ENCODE measurements at regions not wholly inside any gene's neighbourhood (a gene's known extent, or its start where the extent isn't known, plus 50 kb on each side); places are given as distances from the start of the nearest gene placed in this dataset.
A peak's percentile ranks its signal among the peaks of the same experiment; 100 is the strongest.

DNA sequence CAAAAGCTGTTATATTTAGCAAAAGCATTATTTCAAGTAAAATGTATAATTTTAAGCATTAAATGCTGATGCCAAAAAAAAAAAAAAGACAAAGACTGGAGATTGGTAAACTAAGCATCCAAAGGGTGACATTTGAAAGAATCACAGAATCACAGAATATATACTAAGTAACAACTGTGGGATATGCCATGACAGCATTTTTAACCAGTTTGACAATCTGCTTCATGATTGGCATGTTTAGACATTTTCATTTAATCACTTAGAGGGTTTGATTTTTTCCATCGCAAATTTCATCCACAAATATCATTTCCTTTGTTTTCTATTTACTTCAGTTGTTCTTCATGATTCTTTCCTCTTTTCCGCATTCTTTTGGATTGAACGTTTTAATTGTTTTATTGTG is 66.9 kb upstream of the TMEM18 start:
- no peak overlapping the region for H3K4me3 ChIP-seq (ENCODE audit: control insufficient read depth, low read depth, low read length)
- TF ChIP-seq, protein P1, sequence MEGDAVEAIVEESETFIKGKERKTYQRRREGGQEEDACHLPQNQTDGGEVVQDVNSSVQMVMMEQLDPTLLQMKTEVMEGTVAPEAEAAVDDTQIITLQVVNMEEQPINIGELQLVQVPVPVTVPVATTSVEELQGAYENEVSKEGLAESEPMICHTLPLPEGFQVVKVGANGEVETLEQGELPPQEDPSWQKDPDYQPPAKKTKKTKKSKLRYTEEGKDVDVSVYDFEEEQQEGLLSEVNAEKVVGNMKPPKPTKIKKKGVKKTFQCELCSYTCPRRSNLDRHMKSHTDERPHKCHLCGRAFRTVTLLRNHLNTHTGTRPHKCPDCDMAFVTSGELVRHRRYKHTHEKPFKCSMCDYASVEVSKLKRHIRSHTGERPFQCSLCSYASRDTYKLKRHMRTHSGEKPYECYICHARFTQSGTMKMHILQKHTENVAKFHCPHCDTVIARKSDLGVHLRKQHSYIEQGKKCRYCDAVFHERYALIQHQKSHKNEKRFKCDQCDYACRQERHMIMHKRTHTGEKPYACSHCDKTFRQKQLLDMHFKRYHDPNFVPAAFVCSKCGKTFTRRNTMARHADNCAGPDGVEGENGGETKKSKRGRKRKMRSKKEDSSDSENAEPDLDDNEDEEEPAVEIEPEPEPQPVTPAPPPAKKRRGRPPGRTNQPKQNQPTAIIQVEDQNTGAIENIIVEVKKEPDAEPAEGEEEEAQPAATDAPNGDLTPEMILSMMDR (conservative IDR thresholded peaks at IDR 0.05; ENCODE audit: control insufficient read depth, insufficient read depth, low read depth, low read length), result no peak
- no peak for DNase-seq (ENCODE audit: low read depth)

DNA sequence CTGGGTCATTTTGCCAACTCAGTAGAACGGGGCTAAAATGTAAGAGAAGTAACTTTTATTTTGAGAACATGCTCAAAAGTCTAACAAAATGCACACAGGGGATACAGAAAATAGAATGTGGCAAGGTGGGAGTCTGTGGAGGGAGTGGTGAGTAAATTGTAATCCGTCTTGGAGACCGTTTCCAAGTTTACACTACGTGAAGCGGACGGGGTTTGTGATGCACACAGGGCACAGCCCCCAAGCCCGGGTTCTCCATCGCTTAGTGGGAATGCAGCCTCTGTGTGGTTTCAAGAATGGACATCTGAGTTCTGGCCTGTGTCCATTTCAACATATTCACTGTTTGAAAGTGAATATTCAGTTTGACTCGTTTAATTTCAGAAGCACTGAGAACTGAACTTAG is 65.0 kb upstream of the TMEM18 start:
- no peak for DNase-seq (ENCODE audit: low read depth)
- TF ChIP-seq, protein P1 (conservative IDR thresholded peaks at IDR 0.05; ENCODE audit: control insufficient read depth, insufficient read depth, low read depth, low read length), result no peak
- H3K4me3 ChIP-seq (ENCODE audit: control insufficient read depth, low read depth, low read length), result no peak overlapping the region

DNA sequence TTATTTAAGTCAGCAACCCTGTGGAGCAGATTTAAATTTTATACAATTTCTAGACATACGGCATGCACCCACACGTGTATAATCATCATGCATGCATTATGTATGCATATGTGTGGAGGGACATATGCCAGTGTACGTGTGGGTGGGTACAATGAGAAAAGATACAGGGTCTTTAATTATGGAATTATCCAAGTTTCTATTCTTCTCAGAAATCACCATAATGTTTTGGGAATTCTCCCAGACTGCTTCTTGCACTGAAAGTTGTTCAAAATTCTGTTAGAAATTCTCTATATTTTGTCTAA is 63.9 kb upstream of the TMEM18 start:
- H3K4me3 ChIP-seq (ENCODE audit: control insufficient read depth, low read depth, low read length), result peak overlapping the region; percentile 47
- no peak for DNase-seq (ENCODE audit: low read depth)
- TF ChIP-seq, protein P1 (conservative IDR thresholded peaks at IDR 0.05; ENCODE audit: control insufficient read depth, insufficient read depth, low read depth, low read length), result no peak

DNA sequence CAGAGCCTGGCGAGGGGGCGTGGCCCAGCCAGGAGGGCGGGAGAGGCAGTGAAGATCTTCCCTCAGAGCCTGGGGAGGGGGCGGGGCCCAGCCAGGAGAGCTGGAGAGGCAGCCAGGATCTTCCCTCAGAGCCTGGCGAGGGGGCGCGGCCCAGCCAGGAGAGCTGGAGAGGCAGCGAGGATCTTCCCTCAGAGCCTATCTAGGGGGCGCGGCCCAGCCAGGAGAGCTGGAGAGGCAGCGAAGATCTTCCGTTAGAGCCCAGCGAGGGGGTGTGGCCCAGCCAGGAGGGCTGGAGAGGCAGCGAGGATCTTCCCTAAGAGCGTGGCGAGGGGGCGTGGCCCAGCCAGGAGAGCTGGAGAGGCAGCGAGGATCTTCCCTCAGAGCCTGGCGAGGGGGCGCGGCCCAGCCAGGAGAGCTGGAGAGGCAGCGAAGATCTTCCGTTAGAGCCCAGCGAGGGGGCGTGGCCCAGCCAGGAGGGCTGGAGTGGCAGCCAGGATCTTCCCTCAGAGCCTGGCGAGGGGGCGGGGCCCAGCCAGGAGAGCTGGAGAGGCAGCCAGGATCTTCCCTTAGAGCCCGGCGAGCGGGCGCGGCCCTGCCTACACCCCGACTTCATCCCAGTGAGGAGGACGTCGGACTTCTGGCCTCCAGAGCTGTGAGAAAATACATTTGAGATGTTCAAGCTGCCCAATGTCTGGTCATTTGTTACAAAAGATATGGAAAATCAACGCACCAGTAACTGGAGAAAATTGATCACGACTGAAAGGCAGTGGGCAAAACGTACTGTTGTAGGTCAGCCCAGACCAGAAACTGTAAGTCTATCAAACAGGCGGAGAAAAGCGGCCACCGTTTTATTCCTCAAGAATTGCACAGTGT is 63.4 kb upstream of the TMEM18 start:
- DNase-seq (ENCODE audit: low read depth), result peak; percentile 92
- peak overlapping the region; percentile 47 for H3K4me3 ChIP-seq (ENCODE audit: control insufficient read depth, low read depth, low read length)

DNA sequence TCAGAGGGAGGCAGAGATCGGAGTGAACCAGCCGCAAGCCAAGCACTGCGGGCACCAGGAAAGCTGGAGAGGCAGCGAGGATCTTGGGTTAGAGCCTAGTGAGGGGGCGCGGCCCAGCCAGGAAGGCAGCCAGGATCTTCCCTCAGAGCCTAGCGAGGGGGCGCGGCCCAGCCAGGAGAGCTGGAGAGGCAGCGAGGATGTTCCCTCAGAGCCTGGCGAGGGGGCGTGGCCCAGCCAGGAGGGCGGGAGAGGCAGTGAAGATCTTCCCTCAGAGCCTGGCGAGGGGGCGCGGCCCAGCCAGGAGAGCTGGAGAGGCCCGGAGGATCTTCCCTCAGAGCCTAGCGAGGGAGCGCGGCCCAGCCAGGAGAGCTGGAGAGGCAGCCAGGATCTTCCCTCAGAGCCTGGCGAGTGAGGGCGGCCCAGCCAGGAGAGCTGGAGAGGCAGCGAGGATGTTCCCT is 62.7 kb upstream of the TMEM18 start:
- peak; percentile 41 for DNase-seq (ENCODE audit: low read depth)
- H3K4me3 ChIP-seq (ENCODE audit: control insufficient read depth, low read depth, low read length), result peak overlapping the region; percentile 47

DNA sequence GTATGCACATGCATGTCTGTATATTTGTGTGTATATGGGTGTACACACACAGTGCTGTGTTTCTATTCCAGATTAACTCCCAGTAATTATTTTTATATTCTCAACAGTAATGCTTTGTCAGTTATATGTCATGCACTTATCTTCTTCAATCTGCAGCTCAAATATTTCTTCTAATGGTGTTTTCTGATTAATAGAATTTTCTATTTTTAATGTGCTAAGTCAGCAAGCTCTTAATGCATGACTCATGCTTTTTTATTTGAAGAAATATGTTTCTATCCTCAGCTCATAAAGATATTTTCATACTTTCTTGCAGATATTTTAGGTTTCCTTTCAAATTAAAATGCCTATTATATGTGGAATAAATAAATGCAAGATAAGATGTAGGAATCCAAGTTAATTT is 59.7 kb upstream of the TMEM18 start:
- TF ChIP-seq, protein P1 (conservative IDR thresholded peaks at IDR 0.05; ENCODE audit: control insufficient read depth, insufficient read depth, low read depth, low read length), result no peak
- H3K4me3 ChIP-seq (ENCODE audit: control insufficient read depth, low read depth, low read length), result no peak overlapping the region
- no peak for DNase-seq (ENCODE audit: low read depth)

DNA sequence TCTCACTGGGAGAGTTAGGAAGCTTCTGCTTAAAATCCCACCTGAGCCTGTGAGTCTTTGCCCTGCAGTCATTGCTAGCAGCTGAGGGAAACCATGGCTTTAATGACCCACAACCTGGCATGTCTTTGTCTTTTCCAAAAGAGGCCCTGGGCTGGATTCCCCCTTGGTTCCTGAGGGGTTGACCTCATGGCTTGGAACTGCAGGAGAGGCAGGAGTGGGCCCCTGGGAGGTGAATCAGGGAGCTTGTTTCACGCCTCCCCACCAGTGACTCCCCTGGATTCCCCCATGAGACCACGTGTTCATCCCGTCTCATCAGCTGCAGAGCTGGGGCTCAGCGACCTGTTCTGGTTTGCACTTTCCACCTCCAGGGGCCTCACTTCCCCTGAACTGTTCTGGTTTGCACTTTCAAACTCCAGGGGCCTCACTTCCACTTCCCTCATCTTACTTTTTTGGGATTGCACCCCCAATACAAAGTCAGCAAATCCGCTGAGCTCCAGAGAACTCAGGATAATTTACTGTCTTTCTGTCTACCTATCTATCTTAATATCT is 58.5 kb upstream of the TMEM18 start:
- no peak for DNase-seq (ENCODE audit: low read depth)
- H3K4me3 ChIP-seq (ENCODE audit: control insufficient read depth, low read depth, low read length), result no peak overlapping the region
- TF ChIP-seq, protein P1 (conservative IDR thresholded peaks at IDR 0.05; ENCODE audit: control insufficient read depth, insufficient read depth, low read depth, low read length), result no peak

DNA sequence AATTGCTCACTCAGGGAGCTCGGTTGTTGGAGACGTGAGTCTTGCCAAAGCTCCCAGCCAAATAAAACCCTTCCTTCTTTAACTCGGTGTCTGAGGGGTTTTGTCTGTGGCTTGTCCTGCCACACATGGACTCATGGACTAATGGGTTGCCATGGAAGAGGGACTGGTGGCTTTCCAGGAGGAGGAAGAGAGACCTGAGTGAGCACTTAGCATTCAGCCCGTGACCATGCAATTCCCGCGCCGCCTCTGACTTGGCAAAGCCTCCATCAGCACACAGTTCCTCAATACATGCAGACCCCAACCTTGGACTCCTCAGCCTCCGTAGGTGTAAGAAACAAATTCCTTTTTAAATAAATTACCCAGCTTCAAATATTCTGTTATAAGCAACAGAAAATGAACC is 57.3 kb upstream of the TMEM18 start:
- DNase-seq (ENCODE audit: low read depth), result no peak
- no peak overlapping the region for H3K4me3 ChIP-seq (ENCODE audit: control insufficient read depth, low read depth, low read length)
- TF ChIP-seq, protein P1 (conservative IDR thresholded peaks at IDR 0.05; ENCODE audit: control insufficient read depth, insufficient read depth, low read depth, low read length), result no peak
